CD14-positive monocyte (primary cell): ENCODE measurements at regions not wholly inside any gene's neighbourhood (a gene's known extent, or its start where the extent isn't known, plus 50 kb on each side); places are given as distances from the start of the nearest gene placed in this dataset.

Experiments
- DNase-seq, 3 donors: peaks; one replicate each; pipeline ENCODE4 v3.0.0-alpha.2; 2011 to 2022
- H2AFZ ChIP-seq: 2 replicates; pipeline ENCODE4 v1.6.0; 2012; ENCODE audit warnings: mild to moderate bottlenecking, low read depth, low read length, inconsistent platforms; ENCODE audit not compliant: insufficient read depth, poor library complexity, severe bottlenecking
- H3K27ac ChIP-seq, 2 donors: 1 replicate in 1 of 2; 2 replicates in 1 of 2; pipeline ENCODE4 v1.5.1; 2012 to 2013; ENCODE audit warnings: low read length in 2 of 2, control low read depth in 1 of 2, inconsistent platforms in 1 of 2, low read depth in 1 of 2, mild to moderate bottlenecking in 1 of 2
- H3K27me3 ChIP-seq, 2 donors: one replicate each; pipeline versions ENCODE4 v1.6.0 to v1.6.1; 2011 to 2013; ENCODE audit warnings: low read length in 2 of 2; ENCODE audit not compliant: control insufficient read depth in 2 of 2, insufficient read depth in 2 of 2
- H3K36me3 ChIP-seq, 2 donors: replicated peaks in 1 of 2; 1 replicate in 1 of 2; 2 replicates in 1 of 2; pipeline versions ENCODE4 v1.5.1 to v1.6.1; 2012 to 2013; ENCODE audit warnings: low read length in 2 of 2, control low read depth in 1 of 2, inconsistent platforms in 1 of 2, mild to moderate bottlenecking in 1 of 2; ENCODE audit not compliant: insufficient read depth in 2 of 2, control insufficient read depth in 1 of 2
- H3K4me1 ChIP-seq, 2 donors: 1 replicate in 1 of 2; 2 replicates in 1 of 2; pipeline versions ENCODE4 v1.5.1 to v1.6.1; 2012 to 2013; ENCODE audit warnings: low read length in 2 of 2, control low read depth in 1 of 2, inconsistent platforms in 1 of 2, mild to moderate bottlenecking in 1 of 2, moderate library complexity in 1 of 2; ENCODE audit not compliant: insufficient read depth in 2 of 2, control insufficient read depth in 1 of 2
- H3K4me2 ChIP-seq: replicated peaks from 2 replicates; pipeline ENCODE3; 2012; ENCODE audit warnings: low read length, moderate library complexity, mild to moderate bottlenecking; ENCODE audit not compliant: poor library complexity, severe bottlenecking; ENCODE audit errors: extremely low read depth
- H3K4me3 ChIP-seq, 3 experiments: fragments of 200-600 bp in 1 of 3; sonication (generic) in 1 of 3; replicated peaks in 1 of 3; 1 replicate in 2 of 3; 2 replicates in 1 of 3; pipeline ENCODE4 v1.5.1; 2011 to 2013; ENCODE audit warnings: low read length in 3 of 3, mild to moderate bottlenecking in 3 of 3, control low read depth in 2 of 3, low read depth in 2 of 3, inconsistent platforms in 1 of 3, moderate library complexity in 1 of 3
- H3K79me2 ChIP-seq: 2 replicates; pipeline ENCODE4 v1.6.0; 2012; ENCODE audit warnings: mild to moderate bottlenecking, control low read depth, inconsistent platforms, low read length, moderate library complexity; ENCODE audit not compliant: insufficient read depth
- H3K9ac ChIP-seq: 2 replicates; pipeline ENCODE4 v1.6.0; 2017; ENCODE audit warnings: low read length, mild to moderate bottlenecking; ENCODE audit not compliant: insufficient read depth, poor library complexity, severe bottlenecking
- H3K9me3 ChIP-seq, 2 donors: replicated peaks in 1 of 2; 1 replicate in 1 of 2; 2 replicates in 1 of 2; pipeline versions ENCODE4 v1.5.1 to v1.6.1; 2012 to 2013; ENCODE audit warnings: low read length in 2 of 2, control low read depth in 1 of 2; ENCODE audit not compliant: control insufficient read depth in 1 of 2, insufficient read depth in 1 of 2
- H4K20me1 ChIP-seq: 2 replicates; pipeline ENCODE4 v1.6.0; 2012; ENCODE audit warnings: mild to moderate bottlenecking, low read length, control low read depth, moderate library complexity; ENCODE audit not compliant: insufficient read depth
- H3K27ac Mint-ChIP-seq, 7 donors: one replicate each; pipeline ENCODE4 v1.8.0; 2020; ENCODE audit warnings: mild to moderate bottlenecking in 7 of 7, mixed read lengths in 7 of 7, moderate library complexity in 6 of 7, inconsistent platforms in 2 of 7
- H3K27me3 Mint-ChIP-seq, 3 donors: one replicate each; pipeline ENCODE4 v1.8.0; 2021 to 2022; ENCODE audit warnings: low read depth in 3 of 3, mild to moderate bottlenecking in 3 of 3, mixed read lengths in 3 of 3, moderate library complexity in 3 of 3, inconsistent platforms in 1 of 3
- H3K36me3 Mint-ChIP-seq, 2 donors: one replicate each; pipeline ENCODE4 v1.8.0; 2020; ENCODE audit warnings: mixed read lengths in 2 of 2, inconsistent platforms in 1 of 2, mild to moderate bottlenecking in 1 of 2
- H3K4me1 Mint-ChIP-seq: one replicate; pipeline ENCODE4 v1.8.0; 2020; ENCODE audit warnings: mild to moderate bottlenecking, mixed read lengths
- H3K4me3 Mint-ChIP-seq, 2 donors: one replicate each; pipeline ENCODE4 v1.8.0; 2020; ENCODE audit warnings: mild to moderate bottlenecking in 2 of 2, mixed read lengths in 2 of 2, moderate library complexity in 1 of 2
- H3K9me3 Mint-ChIP-seq, 7 donors: one replicate each; pipeline ENCODE4 v1.8.0; 2020 to 2022; ENCODE audit warnings: mixed read lengths in 7 of 7, mild to moderate bottlenecking in 6 of 7, moderate library complexity in 6 of 7, inconsistent platforms in 2 of 7
- WGBS: methylation state at CpG from one replicate; pipeline ENCODE4 v1.1.5; 2013; ENCODE audit warnings: missing lambda C conversion rate; ENCODE audit not compliant: insufficient coverage; 5-methylcytosine and 5-hydroxymethylcytosine counted together
- intact Hi-C, 2 donors: fragments of 100-400 bp; cut with micrococcal nuclease; formaldehyde crosslinking; loops; one replicate each; pipeline versions ENCODE4 v1.15.0 to v1.15.1; 2023
- TF ChIP-seq, protein P1 (sequence below): fragments of 200-600 bp; IDR thresholded peaks from one replicate; pipeline ENCODE4 v1.8.0; 2022; ENCODE audit warnings: antibody characterized with exemption, mild to moderate bottlenecking

DNA sequence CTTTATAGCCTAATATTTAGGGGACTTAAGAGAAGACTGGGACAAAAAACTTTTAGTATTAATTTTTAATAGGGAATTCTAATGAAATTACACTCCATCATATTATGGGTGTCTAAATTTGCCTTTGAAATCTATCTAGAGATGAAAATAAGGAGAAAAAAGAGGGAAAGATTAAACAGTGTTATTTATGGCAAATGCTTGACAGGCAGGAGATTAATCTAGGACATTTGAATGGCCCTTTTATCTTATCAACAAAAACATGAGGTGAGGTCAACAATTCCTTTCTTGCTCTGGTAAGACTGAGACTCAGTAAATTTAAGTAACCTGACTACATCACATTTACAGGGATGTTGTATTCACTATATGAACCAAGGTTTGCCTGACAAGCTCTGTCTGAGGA lies 852.8 kb upstream of the CTNND2 start:
- Mint-ChIP-seq H3K36me3 (no peaks in the 10 kb centered on the region), H3K27ac (no peak overlapping the region), H3K27me3 (no peaks in the 10 kb centered on the region), H3K4me3 (no peak overlapping the region), H3K4me1 (no peaks in the 10 kb centered on the region), H3K9me3 (peaks cover 0 to 11% (median 4%) of the 10 kb centered on the region in 7 donors)
- no peak overlapping the region for H3K9ac ChIP-seq
- no peak overlapping the region for H3K4me3 ChIP-seq
- intact Hi-C loops = no loop called here
- DNase-seq = no peak
- H2AFZ ChIP-seq = no peak overlapping the region
- TF ChIP-seq, protein P1, sequence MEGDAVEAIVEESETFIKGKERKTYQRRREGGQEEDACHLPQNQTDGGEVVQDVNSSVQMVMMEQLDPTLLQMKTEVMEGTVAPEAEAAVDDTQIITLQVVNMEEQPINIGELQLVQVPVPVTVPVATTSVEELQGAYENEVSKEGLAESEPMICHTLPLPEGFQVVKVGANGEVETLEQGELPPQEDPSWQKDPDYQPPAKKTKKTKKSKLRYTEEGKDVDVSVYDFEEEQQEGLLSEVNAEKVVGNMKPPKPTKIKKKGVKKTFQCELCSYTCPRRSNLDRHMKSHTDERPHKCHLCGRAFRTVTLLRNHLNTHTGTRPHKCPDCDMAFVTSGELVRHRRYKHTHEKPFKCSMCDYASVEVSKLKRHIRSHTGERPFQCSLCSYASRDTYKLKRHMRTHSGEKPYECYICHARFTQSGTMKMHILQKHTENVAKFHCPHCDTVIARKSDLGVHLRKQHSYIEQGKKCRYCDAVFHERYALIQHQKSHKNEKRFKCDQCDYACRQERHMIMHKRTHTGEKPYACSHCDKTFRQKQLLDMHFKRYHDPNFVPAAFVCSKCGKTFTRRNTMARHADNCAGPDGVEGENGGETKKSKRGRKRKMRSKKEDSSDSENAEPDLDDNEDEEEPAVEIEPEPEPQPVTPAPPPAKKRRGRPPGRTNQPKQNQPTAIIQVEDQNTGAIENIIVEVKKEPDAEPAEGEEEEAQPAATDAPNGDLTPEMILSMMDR = no peak
- H3K9me3 ChIP-seq = peaks cover 4% of the 10 kb centered on the region in 2 donors
- H3K36me3 ChIP-seq = no peaks in the 10 kb centered on the region
- H3K79me2 ChIP-seq = no peaks in the 10 kb centered on the region
- H3K4me2 ChIP-seq = no peak overlapping the region
- H3K4me1 ChIP-seq = no peaks in the 10 kb centered on the region
- H4K20me1 ChIP-seq = no peaks in the 10 kb centered on the region
- H3K27me3 ChIP-seq = no peaks in the 10 kb centered on the region
- H3K27ac ChIP-seq = no peak overlapping the region

DNA sequence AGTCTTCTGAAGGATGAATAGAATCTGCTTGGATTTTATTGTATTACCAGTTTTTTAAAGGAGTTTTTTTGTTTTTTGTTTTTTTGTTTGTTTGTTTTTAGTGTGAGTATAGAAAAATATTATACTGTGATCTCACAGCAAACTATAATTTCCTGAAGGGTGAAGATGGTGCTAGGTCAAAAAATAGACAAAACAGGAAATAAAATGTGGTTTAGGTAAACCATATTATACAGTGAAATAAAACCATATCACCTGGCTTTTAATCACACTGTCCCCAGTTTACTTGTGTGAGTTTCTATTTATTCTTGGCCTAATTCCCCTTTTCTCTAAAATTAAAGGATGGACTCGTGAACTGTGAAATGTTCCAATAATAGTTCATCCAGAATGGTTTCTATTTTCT lies 841.3 kb upstream of the CTNND2 start:
- no peaks in the 10 kb centered on the region for H3K27me3 ChIP-seq
- WGBS = no CpG with 5 or more reads among the region's 1 CpG
- no peaks in the 10 kb centered on the region for H3K79me2 ChIP-seq
- no peak overlapping the region for H3K4me2 ChIP-seq
- no peak overlapping the region for H2AFZ ChIP-seq
- Mint-ChIP-seq H3K9me3 (peaks cover 2 to 17% (median 4%) of the 10 kb centered on the region in 7 donors), H3K36me3 (no peaks in the 10 kb centered on the region), H3K4me1 (no peaks in the 10 kb centered on the region), H3K4me3 (no peak overlapping the region), H3K27ac (no peak overlapping the region), H3K27me3 (no peaks in the 10 kb centered on the region)
- no peaks in the 10 kb centered on the region for H4K20me1 ChIP-seq
- H3K9ac ChIP-seq = no peak overlapping the region
- no peak overlapping the region for H3K27ac ChIP-seq
- H3K4me1 ChIP-seq = no peaks in the 10 kb centered on the region
- no peaks in the 10 kb centered on the region for H3K36me3 ChIP-seq
- peaks cover 6 to 14% of the 10 kb centered on the region in 2 donors for H3K9me3 ChIP-seq
- no peak overlapping the region for H3K4me3 ChIP-seq
- intact Hi-C loops = no loop called here
- TF ChIP-seq, protein P1 = no peak
- no peak for DNase-seq
